Gastroesophageal sphincter (tissue), 3 donors: ENCODE measurements at regions not wholly inside any gene's neighbourhood (a gene's known extent, or its start where the extent isn't known, plus 50 kb on each side); places are given as distances from the start of the nearest gene placed in this dataset.

Experiments
- POLR2A ChIP-seq, 2 donors: fragments of 450-650 bp; IDR thresholded peaks; one replicate each; pipeline ENCODE4 v1.6.1; 2017; ENCODE audit warnings: antibody characterized with exemption in 2 of 2, mild to moderate bottlenecking in 2 of 2, moderate library complexity in 1 of 2
- POLR2AphosphoS5 ChIP-seq: sonication (generic); formaldehyde crosslinking; IDR thresholded peaks from one replicate; pipeline ENCODE4 v1.6.1; 2017; ENCODE audit warnings: antibody characterized with exemption
- TF ChIP-seq, protein P1 (sequence below), 4 experiments: fragments of 200-600 bp in 2 of 4; fragments of 450-650 bp in 2 of 4; sonication (generic) in 1 of 4; IDR thresholded peaks; one replicate each; pipeline ENCODE4 v1.5.1; 2017 to 2019; ENCODE audit warnings: antibody characterized with exemption in 4 of 4, mild to moderate bottlenecking in 2 of 4, moderate library complexity in 2 of 4

DNA sequence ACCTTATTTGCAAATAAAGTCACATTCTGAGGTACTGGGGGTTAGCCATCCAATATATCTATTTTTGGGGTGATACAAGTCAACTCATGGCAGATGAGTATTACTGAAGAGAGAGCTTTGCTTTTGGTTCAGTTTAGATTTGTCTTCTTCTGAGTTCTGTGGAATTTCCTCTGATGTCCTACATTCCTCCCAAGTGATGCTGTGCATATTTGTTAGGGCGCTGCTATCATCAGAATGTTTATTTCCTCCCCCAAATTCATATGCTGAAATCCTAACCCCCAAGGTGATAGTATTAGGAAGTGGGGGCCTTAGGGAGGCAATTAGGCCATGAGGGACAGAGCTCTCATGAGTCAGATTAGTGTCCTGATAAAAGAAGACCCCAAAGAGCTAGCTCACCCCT, 96.2 kb upstream of the WLS start:
- TF ChIP-seq, protein P1, sequence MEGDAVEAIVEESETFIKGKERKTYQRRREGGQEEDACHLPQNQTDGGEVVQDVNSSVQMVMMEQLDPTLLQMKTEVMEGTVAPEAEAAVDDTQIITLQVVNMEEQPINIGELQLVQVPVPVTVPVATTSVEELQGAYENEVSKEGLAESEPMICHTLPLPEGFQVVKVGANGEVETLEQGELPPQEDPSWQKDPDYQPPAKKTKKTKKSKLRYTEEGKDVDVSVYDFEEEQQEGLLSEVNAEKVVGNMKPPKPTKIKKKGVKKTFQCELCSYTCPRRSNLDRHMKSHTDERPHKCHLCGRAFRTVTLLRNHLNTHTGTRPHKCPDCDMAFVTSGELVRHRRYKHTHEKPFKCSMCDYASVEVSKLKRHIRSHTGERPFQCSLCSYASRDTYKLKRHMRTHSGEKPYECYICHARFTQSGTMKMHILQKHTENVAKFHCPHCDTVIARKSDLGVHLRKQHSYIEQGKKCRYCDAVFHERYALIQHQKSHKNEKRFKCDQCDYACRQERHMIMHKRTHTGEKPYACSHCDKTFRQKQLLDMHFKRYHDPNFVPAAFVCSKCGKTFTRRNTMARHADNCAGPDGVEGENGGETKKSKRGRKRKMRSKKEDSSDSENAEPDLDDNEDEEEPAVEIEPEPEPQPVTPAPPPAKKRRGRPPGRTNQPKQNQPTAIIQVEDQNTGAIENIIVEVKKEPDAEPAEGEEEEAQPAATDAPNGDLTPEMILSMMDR (IDR thresholded peaks at IDR 0.05): no peak
- TF ChIP-seq POLR2A (IDR thresholded peaks at IDR 0.05): no peak
- TF ChIP-seq POLR2AphosphoS5: no peak
